ENCODE measurements at regions not wholly inside any gene's neighbourhood (a gene's known extent, or its start where the extent isn't known, plus 50 kb on each side); places are given as distances from the start of the nearest gene placed in this dataset.

DNA sequence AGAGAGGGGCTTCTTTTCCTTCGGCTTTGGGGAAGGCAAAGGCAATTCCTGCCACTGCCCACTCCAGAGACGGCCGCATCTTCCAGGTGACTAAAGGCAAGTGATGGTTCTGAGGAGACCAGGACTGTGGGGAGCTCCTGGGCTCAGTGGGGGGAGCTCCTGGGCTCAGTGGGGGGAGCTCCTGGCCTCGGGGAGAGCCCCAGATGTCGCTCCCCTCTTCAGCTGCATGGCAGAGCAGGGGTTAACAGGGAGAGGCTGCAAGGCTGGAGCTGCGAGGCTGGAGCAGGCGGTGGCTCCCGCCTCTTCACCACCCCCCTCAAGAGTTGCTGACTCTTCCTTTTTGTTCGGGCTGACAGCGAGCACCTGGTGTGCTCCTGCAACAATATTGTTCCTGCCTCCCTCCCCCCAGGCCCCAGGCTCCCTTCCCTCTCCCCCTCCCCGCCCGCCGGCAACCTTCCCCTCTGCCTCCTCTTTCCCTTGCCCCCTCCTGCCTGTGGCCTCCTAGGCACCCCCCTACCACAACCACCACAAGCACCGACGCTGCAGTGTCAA is 56.3 kb upstream of the LBX1 start:
- TF ChIP-seq, protein P1, sequence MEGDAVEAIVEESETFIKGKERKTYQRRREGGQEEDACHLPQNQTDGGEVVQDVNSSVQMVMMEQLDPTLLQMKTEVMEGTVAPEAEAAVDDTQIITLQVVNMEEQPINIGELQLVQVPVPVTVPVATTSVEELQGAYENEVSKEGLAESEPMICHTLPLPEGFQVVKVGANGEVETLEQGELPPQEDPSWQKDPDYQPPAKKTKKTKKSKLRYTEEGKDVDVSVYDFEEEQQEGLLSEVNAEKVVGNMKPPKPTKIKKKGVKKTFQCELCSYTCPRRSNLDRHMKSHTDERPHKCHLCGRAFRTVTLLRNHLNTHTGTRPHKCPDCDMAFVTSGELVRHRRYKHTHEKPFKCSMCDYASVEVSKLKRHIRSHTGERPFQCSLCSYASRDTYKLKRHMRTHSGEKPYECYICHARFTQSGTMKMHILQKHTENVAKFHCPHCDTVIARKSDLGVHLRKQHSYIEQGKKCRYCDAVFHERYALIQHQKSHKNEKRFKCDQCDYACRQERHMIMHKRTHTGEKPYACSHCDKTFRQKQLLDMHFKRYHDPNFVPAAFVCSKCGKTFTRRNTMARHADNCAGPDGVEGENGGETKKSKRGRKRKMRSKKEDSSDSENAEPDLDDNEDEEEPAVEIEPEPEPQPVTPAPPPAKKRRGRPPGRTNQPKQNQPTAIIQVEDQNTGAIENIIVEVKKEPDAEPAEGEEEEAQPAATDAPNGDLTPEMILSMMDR (IDR thresholded peaks at IDR 0.05; ENCODE audit: low read depth, low read length, missing control alignments): no peak
- Histone ChIP-seq H3K36me3 (replicated peaks) (no peaks in the 10 kb centered on the region), H3K27me3 (replicated peaks) (peaks cover 70% of the 10 kb centered on the region), H3K27ac (no peak overlapping the region), H3K4me3 (ENCODE audit: low read depth, low read length) (no peak overlapping the region)
- in situ Hi-C loops (cut with HindIII; ENCODE audit: low pct_ligation_motif_present, low sequenced_read_pairs): no loop called here
- DNase-seq: no peak

GRCh38 chr10:101286248-101287046 is 57.2 kb upstream of the LBX1 start:
- TF ChIP-seq, protein P1 (IDR thresholded peaks at IDR 0.05; ENCODE audit: low read depth, low read length, missing control alignments): no peak
- no peaks in the 10 kb centered on the region for H3K36me3 ChIP-seq (replicated peaks)
- DNase-seq: no peak
- peaks cover 78% of the 10 kb centered on the region for H3K27me3 ChIP-seq (replicated peaks)
- in situ Hi-C loops (cut with HindIII; ENCODE audit: low pct_ligation_motif_present, low sequenced_read_pairs): no loop called here
- no peak overlapping the region for H3K4me3 ChIP-seq (ENCODE audit: low read depth, low read length)
- no peak overlapping the region for H3K27ac ChIP-seq

GRCh38 chr10:101287183-101287996 is 58.1 kb upstream of the LBX1 start:
- Histone ChIP-seq H3K4me3 (ENCODE audit: low read depth, low read length) (no peak overlapping the region), H3K36me3 (replicated peaks) (no peaks in the 10 kb centered on the region), H3K27ac (no peak overlapping the region), H3K27me3 (replicated peaks) (peaks cover 75% of the 10 kb centered on the region)
- no peak for DNase-seq
- TF ChIP-seq, protein P1 (IDR thresholded peaks at IDR 0.05; ENCODE audit: low read depth, low read length, missing control alignments): no peak
- in situ Hi-C loops (cut with HindIII; ENCODE audit: low pct_ligation_motif_present, low sequenced_read_pairs): no loop called here

GRCh38 chr10:101287997-101288635 is 58.9 kb upstream of the LBX1 start:
- no peaks in the 10 kb centered on the region for H3K36me3 ChIP-seq (replicated peaks)
- H3K27ac ChIP-seq: no peak overlapping the region
- H3K4me3 ChIP-seq (ENCODE audit: low read depth, low read length): no peak overlapping the region
- in situ Hi-C loops (cut with HindIII; ENCODE audit: low pct_ligation_motif_present, low sequenced_read_pairs): no loop called here
- DNase-seq: no peak
- TF ChIP-seq, protein P1 (IDR thresholded peaks at IDR 0.05; ENCODE audit: low read depth, low read length, missing control alignments): peak; percentile 70
- H3K27me3 ChIP-seq (replicated peaks): peaks cover 76% of the 10 kb centered on the region

DNA sequence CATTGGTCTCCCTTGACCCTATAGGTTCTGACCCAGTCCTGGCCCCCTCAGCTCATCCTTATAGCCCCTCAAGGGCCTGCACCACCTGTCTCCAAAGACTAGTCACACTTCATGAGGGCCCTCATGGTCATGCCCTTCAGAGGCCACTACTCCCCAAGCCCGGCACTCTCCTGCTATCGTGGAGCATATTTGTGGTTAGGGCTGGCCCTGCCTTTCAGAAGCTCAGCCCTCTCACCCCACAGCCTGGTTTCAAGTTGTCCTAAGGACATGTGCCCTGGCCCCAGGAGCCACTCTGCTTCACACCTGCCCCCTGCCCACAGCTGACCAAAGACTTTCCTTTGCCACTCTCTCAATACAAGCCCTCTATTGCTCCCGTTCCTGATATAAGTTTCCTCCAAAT is 60.3 kb upstream of the LBX1 start:
- no peaks in the 10 kb centered on the region for H3K36me3 ChIP-seq (replicated peaks)
- TF ChIP-seq, protein P1 (IDR thresholded peaks at IDR 0.05; ENCODE audit: low read depth, low read length, missing control alignments): no peak
- DNase-seq: no peak
- peaks cover 71% of the 10 kb centered on the region for H3K27me3 ChIP-seq (replicated peaks)
- H3K27ac ChIP-seq: no peak overlapping the region
- H3K4me3 ChIP-seq (ENCODE audit: low read depth, low read length): no peak overlapping the region
- in situ Hi-C loops (cut with HindIII; ENCODE audit: low pct_ligation_motif_present, low sequenced_read_pairs): no loop called here
